Liver (tissue), 8 donors: ENCODE measurements at regions not wholly inside any gene's neighbourhood (a gene's known extent, or its start where the extent isn't known, plus 50 kb on each side); places are given as distances from the start of the nearest gene placed in this dataset.

Experiments
- DNase-seq: peaks from one replicate; pipeline ENCODE4 v3.0.0-alpha.2; 2017; ENCODE audit warnings: low spot score
- H3K27ac ChIP-seq, 2 donors: one replicate each; pipeline ENCODE4 v1.7.0; 2013; ENCODE audit warnings: inconsistent platforms in 2 of 2, low read length in 2 of 2, control low read depth in 1 of 2, low read depth in 1 of 2, mild to moderate bottlenecking in 1 of 2
- H3K27me3 ChIP-seq, 4 donors: one replicate each; pipeline versions ENCODE4 v1.6.1 to v1.7.0; 2013; ENCODE audit warnings: low read length in 3 of 4, inconsistent platforms in 1 of 4, mild to moderate bottlenecking in 1 of 4, moderate library complexity in 1 of 4; ENCODE audit not compliant: control insufficient read depth in 4 of 4, insufficient read depth in 4 of 4
- H3K36me3 ChIP-seq, 4 donors: one replicate each; pipeline versions ENCODE4 v1.6.1 to v1.7.0; 2013; ENCODE audit warnings: low read length in 3 of 4, mild to moderate bottlenecking in 3 of 4, low read depth in 1 of 4, moderate library complexity in 1 of 4; ENCODE audit not compliant: control insufficient read depth in 4 of 4, insufficient read depth in 3 of 4
- H3K4me1 ChIP-seq, 4 donors: one replicate each; pipeline versions ENCODE4 v1.6.1 to v1.7.0; 2013; ENCODE audit warnings: low read length in 3 of 4, mild to moderate bottlenecking in 3 of 4, moderate library complexity in 1 of 4; ENCODE audit not compliant: control insufficient read depth in 4 of 4, insufficient read depth in 4 of 4
- H3K4me3 ChIP-seq, 3 donors: one replicate each; pipeline versions ENCODE4 v1.6.1 to v1.7.0; 2013; ENCODE audit warnings: low read length in 3 of 3, control low read depth in 1 of 3, low read depth in 1 of 3, mild to moderate bottlenecking in 1 of 3
- H3K9ac ChIP-seq, 2 donors: one replicate each; pipeline ENCODE4 v1.7.0; 2013; ENCODE audit warnings: low read length in 2 of 2, mild to moderate bottlenecking in 2 of 2, moderate library complexity in 2 of 2, control low read depth in 1 of 2, low read depth in 1 of 2
- H3K9me3 ChIP-seq, 4 donors: one replicate each; pipeline versions ENCODE4 v1.6.1 to v1.7.0; 2013; ENCODE audit warnings: low read length in 3 of 4; ENCODE audit not compliant: control insufficient read depth in 4 of 4
- EGR1 ChIP-seq, 2 donors: IDR thresholded peaks; 2 replicates each; pipeline ENCODE4 v1.6.1; 2016 to 2018; ENCODE audit warnings: antibody characterized with exemption in 2 of 2, low read depth in 2 of 2
- HNF4A ChIP-seq, 2 donors: conservative IDR thresholded peaks; 2 replicates each; pipeline ENCODE4 v1.6.1; 2016; ENCODE audit warnings: antibody characterized with exemption in 2 of 2, mild to moderate bottlenecking in 2 of 2
- MAX ChIP-seq: IDR thresholded peaks from 2 replicates; pipeline ENCODE4 v1.6.1; 2016; ENCODE audit warnings: antibody characterized with exemption
- RAD21 ChIP-seq, 2 donors: IDR thresholded peaks; 2 replicates each; pipeline ENCODE4 v1.6.1; 2016; ENCODE audit warnings: antibody characterized with exemption in 2 of 2, mild to moderate bottlenecking in 2 of 2
- RXRA ChIP-seq, 2 donors: IDR thresholded peaks; 2 replicates each; pipeline ENCODE4 v1.6.1; 2017 to 2018; ENCODE audit warnings: antibody characterized with exemption in 2 of 2, mild to moderate bottlenecking in 1 of 2
- SP1 ChIP-seq: IDR thresholded peaks from 2 replicates; pipeline ENCODE4 v1.6.1; 2018; ENCODE audit warnings: antibody characterized with exemption, mild to moderate bottlenecking
- WGBS: extraction: QIAGEN DNeasy Blood & Tissue Kit; methylation state at CpG from one replicate; pipeline ENCODE4 v1.1.7; 2013; 5-methylcytosine and 5-hydroxymethylcytosine counted together
- TF ChIP-seq, protein P1 (sequence below): IDR thresholded peaks from 2 replicates; pipeline ENCODE4 v1.6.1; 2016; ENCODE audit warnings: antibody characterized with exemption
- TF ChIP-seq, protein P2 (sequence below): fragments of 150-350 bp; IDR thresholded peaks from 2 replicates; pipeline ENCODE4 v1.5.1; 2017; ENCODE audit warnings: improper control_type of control experiment, low read depth, low read length; ENCODE audit not compliant: missing input control
- donor health status: healthy.
- donor health status: healthy.
- donor health status: healthy.
- donor health status: healthy.
- donor health status: healthy.

DNA sequence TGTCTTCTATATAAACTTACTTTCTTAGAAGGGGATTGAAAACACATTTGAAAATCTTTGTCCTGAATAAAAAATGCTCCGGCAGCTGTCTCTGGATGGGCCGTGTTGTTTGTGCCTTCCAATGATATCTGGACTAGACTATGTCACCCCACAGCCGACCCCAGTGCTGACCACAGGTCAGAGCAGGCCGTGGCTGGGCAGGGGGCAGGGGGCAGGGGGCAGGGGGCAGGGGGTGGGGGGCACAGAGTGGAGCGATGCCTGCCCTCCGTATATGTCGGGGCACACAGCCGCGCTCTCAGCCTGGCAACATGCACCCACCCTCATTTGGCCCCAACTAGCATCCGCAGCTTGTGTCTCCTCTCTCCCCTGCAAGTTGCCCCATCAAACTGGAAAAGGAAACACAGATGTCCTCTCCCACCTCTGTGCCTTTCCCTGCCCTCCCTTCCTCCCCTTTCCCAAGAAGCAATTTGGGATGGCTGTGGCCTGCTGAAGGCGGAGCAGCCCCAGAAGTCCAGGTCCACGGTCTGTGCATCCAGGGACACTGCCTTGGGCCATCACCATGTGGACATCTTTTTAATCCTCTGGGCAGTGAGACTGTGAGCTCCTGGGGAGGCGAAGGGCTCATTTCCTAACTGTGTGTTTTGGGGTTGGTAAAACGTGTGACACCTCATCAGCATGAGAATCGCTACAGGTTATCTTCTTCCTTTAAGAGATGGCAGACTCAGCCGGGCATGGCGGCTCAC, 295.7 kb upstream of the RTL1 start (continued):
- TF ChIP-seq, protein P1, sequence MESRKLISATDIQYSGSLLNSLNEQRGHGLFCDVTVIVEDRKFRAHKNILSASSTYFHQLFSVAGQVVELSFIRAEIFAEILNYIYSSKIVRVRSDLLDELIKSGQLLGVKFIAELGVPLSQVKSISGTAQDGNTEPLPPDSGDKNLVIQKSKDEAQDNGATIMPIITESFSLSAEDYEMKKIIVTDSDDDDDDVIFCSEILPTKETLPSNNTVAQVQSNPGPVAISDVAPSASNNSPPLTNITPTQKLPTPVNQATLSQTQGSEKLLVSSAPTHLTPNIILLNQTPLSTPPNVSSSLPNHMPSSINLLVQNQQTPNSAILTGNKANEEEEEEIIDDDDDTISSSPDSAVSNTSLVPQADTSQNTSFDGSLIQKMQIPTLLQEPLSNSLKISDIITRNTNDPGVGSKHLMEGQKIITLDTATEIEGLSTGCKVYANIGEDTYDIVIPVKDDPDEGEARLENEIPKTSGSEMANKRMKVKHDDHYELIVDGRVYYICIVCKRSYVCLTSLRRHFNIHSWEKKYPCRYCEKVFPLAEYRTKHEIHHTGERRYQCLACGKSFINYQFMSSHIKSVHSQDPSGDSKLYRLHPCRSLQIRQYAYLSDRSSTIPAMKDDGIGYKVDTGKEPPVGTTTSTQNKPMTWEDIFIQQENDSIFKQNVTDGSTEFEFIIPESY: no peak
- TF ChIP-seq RAD21 (IDR thresholded peaks at IDR 0.05): no peak

DNA sequence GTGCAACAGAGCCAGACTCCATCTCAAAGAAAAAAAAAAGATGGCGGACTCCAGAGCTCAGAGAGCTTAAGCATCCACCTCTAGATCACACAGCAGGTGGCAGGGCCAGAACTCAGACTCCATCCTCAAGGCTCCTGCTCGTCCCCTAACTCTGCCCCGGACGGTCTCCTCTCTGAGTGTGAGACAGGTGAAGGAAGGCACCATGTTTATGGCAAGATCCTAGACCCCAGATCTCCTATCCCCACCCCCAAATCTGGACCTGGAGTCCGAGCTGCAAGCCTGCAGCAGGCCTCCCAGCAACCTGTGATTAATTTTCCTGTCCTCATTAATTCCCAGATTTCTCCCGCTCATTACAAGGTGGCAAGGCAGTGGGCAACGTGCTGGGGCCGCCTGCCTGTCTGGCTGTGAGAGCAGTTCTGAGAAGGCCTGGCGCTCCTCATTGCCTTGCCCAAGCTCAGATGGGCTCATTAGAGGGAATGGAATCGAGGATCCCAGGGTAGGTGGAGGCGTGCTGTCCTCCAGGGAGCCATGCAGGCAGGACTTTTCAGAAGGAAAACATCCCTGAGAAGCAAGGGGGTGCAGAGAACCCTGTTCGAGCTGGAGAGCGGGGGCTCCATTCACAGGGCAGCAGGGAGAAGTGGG, 296.6 kb upstream of the RTL1 start:
- Histone ChIP-seq H3K36me3 (no peaks in the 10 kb centered on the region), H3K9me3 (peaks cover 0 to 5% (median 0%) of the 10 kb centered on the region in 4 donors), H3K27ac (no peak overlapping the region), H3K4me3 (no peak overlapping the region), H3K27me3 (no peaks in the 10 kb centered on the region), H3K4me1 (no peaks in the 10 kb centered on the region), H3K9ac (no peak overlapping the region)
- DNase-seq: peak; percentile 24
- 92% methylated on average over 13 of the region's 13 CpGs for WGBS
- TF ChIP-seq HNF4A (conservative IDR thresholded peaks at IDR 0.05): no peak
- TF ChIP-seq SP1: no peak
- TF ChIP-seq MAX: no peak

DNA sequence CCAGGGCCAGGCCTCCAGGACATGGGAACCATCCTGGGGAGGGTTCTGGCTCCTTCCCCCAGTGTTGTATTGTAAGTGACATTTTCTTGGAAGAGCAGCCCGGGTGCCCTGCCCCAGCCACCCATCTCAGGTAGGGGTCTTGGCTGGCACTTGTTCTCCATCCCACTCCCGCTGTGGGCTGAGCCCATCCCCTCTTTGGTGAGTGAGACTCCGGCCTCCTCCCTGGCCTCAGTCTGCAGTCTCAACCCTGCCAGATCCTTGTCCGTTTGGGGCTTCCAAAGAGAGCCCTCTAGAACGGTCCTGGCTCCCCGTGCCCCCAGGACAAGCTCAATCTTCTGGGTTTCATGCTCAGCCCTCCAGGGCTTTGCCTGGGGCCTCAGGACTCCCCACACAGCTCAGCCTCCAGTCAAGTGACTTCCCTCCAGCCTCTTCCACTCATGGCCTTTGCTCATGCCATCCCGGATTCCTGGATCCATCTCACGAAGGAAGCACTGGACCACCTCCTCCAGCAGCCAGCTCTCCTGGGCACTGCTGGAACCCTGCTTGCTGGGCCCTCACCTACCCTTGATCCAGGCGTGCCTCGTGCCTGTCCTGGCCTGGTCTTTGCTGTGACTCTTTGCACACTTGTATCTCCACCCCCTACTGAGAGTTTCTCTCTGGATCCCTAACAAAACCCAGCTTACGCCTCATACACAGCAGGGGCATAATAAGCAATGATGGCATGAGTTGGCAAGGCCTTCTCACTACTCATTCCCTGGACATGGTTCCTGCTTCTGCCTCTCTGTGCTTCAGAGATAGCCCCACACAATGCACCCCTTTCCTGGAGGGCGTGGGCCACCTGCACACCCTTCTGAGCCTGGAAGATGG, 297.4 kb upstream of the RTL1 start:
- Histone ChIP-seq H3K4me3 (no peak overlapping the region), H3K36me3 (no peaks in the 10 kb centered on the region), H3K9ac (no peak overlapping the region), H3K4me1 (no peaks in the 10 kb centered on the region), H3K9me3 (peaks cover 0 to 5% (median 0%) of the 10 kb centered on the region in 4 donors), H3K27me3 (no peaks in the 10 kb centered on the region), H3K27ac (no peak overlapping the region)
- WGBS: 95% methylated on average over 12 of the region's 12 CpGs
- TF ChIP-seq, protein P1: no peak
- TF ChIP-seq RXRA (IDR thresholded peaks at IDR 0.05) (no peak), SP1 (no peak), EGR1 (IDR thresholded peaks at IDR 0.05; ENCODE audit: low read depth in 2 of 2) (no peak), MAX (no peak)
- TF ChIP-seq, protein P2, sequence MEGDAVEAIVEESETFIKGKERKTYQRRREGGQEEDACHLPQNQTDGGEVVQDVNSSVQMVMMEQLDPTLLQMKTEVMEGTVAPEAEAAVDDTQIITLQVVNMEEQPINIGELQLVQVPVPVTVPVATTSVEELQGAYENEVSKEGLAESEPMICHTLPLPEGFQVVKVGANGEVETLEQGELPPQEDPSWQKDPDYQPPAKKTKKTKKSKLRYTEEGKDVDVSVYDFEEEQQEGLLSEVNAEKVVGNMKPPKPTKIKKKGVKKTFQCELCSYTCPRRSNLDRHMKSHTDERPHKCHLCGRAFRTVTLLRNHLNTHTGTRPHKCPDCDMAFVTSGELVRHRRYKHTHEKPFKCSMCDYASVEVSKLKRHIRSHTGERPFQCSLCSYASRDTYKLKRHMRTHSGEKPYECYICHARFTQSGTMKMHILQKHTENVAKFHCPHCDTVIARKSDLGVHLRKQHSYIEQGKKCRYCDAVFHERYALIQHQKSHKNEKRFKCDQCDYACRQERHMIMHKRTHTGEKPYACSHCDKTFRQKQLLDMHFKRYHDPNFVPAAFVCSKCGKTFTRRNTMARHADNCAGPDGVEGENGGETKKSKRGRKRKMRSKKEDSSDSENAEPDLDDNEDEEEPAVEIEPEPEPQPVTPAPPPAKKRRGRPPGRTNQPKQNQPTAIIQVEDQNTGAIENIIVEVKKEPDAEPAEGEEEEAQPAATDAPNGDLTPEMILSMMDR: no peak
- DNase-seq: peak; percentile 22
